ENCODE measurements at regions not wholly inside any gene's neighbourhood (a gene's known extent, or its start where the extent isn't known, plus 50 kb on each side); places are given as distances from the start of the nearest gene placed in this dataset.

- DNase-seq = no peak
Measured at GRCh38 chr21:14716761-14717396, 170.8 kb upstream of the SAMSN1 start.

DNA sequence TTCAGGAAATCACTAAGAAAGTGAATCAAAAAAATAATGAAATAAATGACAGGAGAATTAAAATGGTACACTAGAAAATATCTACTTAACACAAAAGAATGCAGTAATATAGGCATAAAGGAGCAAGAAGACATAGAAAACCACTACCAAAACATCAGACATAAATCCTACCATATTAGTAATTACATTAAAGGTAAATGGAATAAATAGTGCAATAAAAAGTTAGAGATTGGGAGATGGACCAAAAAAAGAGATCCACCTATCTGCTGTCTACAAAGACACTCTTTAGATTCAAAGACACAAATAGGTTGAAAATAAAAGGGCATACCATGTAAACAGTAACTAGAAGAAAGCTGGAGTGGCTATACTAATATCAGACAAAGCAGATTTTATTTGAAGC lies 167.0 kb upstream of the SAMSN1 start:
- no peak for DNase-seq

GRCh38 chr21:14712121-14712715 lies 166.1 kb upstream of the SAMSN1 start:
- DNase-seq = no peak

GRCh38 chr21:14711287-14711686 lies 165.2 kb upstream of the SAMSN1 start:
- DNase-seq = no peak

GRCh38 chr21:14707511-14708020 lies 161.5 kb upstream of the SAMSN1 start:
- DNase-seq = no peak

GRCh38 chr21:14706712-14707510 lies 160.8 kb upstream of the SAMSN1 start:
- no peak for DNase-seq

DNA sequence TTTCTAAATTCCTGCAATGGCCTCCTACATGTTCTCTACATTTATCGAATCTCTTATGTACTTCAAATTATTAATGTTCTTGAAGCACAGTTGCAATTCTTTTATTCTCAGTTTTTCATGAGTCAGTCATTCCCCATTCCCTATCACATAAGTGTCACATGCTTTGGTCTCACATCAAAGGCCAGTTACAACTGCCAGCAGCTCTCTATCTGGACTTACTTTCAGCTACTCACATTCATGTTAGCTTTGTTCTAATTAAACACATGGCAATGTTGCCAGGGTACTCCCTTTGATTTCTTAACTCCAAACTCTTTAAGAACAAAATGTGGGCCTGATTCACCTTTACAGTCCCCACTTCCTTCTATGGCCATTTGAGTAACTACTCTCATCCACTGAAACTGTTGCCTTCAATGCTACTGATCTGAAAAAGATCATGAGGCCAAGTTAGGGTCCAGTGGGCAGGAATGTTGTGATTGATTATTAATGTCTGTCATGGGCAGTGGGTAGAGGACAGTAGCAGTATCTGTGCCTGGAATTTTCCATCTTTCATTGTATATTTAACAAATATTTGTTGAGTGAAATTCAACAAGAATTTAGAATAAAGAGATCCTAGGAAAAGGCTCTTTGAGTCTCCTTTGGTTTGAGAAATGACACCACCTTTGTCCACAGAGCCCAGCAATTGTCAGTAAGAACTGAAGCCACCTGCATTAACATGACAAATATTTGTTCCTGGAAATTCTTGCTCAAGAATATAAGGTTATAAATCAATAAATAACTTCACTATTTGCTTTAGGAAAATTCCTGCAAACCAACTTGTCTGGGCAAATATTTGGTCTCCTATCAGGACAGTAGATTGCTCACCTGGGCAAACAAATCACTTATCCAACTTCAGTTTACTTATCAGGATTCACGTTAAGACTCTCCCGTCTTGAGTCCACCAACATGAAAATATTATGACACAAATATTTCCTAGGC lies 153.6 kb upstream of the SAMSN1 start:
- no peak for DNase-seq

GRCh38 chr21:14697769-14698168 lies 151.7 kb upstream of the SAMSN1 start:
- no peak for DNase-seq

DNA sequence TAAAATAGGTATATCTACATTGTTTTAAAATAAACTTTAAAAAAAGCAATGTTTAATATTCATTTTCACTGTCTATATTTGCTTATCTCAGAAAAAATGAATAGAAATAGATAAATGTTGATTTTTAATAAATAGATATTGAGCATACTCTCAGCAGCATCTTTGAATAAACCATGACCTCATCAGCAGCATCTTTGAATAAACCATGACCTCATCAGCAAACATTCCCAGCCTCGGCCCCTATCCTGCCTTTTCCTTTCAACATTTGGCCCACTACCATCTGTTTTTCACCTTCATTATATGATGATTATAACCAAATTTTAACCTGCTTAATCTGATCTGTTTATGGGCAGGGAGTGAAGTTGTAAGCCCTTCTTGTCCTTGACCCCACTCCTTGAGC lies 148.7 kb upstream of the SAMSN1 start:
- no peak for DNase-seq

DNA sequence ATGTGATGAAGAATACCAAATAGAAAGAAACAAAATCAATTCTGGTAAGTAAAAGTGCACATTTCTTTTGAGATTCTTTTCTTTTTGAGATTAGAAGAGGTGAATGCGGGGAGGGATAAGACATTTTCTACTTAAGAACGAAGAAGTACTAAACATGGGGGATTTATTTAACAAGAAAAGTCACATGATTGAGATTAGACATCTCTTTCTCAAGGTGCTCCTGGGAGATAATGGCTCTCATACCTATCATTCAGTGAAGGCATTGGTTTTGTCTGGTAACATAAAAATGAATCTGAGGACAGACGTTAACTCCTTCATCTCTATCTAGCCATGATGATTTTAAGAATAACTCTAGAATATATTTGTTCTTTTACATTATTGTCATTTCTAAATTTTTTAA lies 147.9 kb upstream of the SAMSN1 start:
- no peak for DNase-seq

DNA sequence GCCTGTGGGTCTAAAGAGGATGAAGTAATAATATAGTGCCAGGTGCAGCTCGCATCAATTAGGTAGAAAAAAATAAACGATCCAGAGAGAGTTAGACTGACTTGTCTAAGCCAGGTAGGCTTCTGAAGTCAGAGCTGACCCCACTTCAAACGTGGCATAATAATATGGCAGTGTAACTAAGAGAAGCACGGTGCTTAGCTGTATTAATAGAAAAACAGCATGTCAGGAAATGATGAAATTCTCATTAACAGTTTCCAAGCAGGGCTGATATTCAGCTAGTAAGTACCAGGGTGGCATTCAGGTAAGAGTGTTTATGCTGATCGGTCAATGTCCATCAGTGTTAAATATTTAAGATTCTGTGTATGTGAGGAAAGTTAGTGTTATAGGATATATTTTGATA lies 145.8 kb upstream of the SAMSN1 start:
- DNase-seq = no peak

- DNase-seq = no peak
Measured at GRCh38 chr21:14690886-14691285, 144.8 kb upstream of the SAMSN1 start.

- no peak for DNase-seq
Measured at GRCh38 chr21:14688936-14689335, 142.8 kb upstream of the SAMSN1 start.

DNA sequence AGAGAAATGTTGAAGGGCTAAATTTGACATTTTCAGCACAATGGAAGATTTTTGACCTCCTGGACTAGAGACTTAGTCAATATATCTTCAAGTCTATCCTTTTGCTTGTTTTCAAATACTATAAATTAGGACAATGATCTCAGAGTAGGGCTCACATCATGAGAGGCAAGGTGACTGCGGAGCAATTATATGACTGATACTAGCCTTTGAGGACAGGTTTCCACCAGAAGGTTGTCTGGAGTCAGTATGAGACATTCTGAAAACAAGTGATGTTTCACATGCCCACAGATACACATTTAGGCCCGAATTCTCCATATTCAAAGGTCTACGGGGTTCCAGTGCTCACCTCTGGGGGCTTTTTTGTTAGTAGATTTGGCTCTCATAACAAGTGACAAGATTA lies 142.3 kb upstream of the SAMSN1 start:
- DNase-seq = no peak

GRCh38 chr21:14687268-14687625 lies 141.1 kb upstream of the SAMSN1 start:
- no peak for DNase-seq

DNA sequence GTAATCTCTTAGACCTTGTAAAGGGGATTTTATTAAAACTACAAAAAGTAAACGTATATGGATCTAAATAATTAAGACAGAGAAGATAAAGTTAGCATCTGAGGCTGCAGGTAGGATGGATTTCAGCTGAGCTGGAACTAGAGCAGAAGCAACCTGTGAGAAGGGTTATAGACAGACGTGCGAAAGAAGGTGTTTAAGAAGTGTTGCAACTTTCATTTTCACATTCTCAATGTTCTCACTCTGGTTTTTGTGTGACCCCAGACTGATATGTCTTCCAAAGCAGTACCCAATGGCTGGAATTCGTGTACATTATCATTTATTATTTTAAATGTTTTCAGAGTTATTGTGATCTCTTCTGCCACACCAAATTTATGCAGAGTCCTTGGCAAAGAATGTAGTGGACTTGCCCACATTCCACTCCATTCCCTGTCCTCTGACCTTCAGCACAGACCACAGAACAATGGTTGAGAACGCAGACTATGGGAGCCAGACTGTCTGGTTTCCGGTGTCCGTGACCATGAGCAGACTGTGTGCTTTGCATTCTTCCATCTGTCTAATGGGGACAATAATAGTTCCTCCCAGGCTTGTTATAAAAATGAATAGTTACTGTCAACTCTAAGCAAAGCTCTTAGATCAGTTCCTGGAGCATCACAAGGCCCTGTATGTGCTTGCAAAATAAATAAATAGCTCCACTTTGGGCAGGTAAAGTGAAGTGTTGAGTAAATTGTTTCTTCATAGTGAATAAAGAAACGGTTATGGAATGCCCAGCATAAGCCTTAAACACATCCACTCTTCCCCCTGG lies 140.6 kb upstream of the SAMSN1 start:
- DNase-seq = no peak

DNA sequence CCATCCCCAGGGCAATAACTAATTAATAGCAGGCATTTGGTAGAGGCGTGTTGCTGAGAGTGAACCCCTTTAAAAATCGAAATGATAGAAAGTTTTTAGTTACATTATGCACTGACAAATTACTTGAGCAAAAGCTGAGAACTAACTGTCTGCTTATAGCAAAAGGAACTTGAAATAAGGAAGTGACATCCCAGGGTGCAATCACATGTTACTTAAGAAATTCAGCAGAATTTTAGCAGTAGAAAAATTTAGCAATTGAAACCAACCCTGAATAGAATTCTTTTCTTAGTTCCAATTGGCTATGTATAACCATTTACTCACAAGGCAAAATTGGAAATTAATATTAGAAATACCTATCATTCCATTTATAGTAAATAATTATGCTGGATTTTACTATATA lies 139.5 kb upstream of the SAMSN1 start:
- no peak for DNase-seq

- no peak for DNase-seq
Measured at GRCh38 chr21:14684071-14684470, 138.0 kb upstream of the SAMSN1 start.

DNA sequence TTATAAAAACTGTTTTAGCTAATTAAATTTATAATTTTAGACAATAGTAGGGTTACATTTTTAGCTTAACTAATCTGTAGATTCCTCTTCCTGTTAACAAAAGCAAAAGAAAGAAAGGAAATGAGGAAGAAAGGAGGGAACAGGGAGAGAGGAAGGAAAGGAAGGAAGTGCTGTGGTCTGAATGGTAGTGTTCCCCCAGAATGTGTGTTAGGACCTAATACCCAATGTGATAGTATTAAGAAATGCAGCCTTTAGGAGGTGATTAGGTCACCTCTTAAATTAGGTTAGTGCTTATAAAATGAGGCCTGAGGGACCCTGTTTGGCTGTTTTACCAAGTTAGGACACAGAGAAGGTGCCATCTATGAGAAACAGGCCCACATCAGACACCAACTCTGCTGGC lies 136.9 kb upstream of the SAMSN1 start:
- no peak for DNase-seq

DNA sequence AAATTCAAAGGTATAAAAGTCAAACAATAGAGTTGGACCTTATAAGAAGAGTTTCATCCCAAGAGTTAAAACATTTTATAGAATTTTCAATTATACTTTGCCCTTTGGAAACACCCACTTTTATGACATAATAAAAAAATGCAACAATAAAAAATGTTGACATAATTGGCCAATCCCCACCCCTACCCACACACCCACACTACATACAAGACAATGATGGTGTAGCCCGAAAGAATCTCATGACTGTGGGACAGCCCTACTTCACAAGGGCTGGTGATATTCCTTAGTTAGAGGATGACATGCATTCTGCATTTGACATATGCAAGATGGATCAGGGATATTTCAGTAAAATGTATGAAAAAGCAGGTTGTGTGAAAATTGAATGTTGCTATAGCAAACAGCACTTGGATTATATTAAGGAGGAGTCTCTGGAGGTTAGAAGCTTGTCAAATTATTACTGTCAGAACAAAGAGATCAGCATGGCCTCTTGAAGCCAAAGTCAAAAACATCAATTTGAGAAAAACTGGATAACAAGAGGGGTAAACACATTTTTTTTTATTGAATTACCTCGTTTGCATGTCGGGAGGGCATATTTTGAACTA lies 133.0 kb upstream of the SAMSN1 start:
- no peak for DNase-seq

DNA sequence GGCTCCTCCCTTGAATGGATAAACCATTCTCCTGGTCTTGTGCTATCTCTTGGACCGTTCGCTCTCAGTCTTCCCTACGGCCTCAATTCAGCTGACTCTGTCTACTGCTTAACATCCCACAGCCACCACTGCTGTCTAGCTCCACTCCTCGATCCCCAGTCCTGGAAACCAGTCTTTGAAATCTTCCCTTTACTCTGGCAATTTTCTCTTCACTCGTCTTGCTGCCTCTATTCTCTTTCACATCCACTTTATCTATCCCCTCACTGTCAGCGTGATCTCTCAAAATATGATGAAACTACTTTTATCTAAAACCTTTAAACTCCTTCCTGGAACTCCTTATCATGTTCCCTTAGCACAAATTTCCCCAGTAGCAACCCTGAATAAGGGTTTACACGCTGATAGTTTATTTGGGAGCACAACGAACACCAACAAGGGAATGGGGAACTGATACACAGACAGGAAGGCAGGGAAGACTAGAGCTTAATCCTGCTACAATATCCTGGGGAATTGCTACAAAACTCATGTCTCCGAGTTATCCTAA lies 131.6 kb upstream of the SAMSN1 start:
- DNase-seq = no peak
